ENCODE measurements at regions not wholly inside any gene's neighbourhood (a gene's known extent, or its start where the extent isn't known, plus 50 kb on each side); places are given as distances from the start of the nearest gene placed in this dataset.

- Histone ChIP-seq H3K4me3 (replicated peaks; ENCODE audit: low read depth, low read length) (no peak overlapping the region), H3K27me3 (replicated peaks; ENCODE audit: control insufficient read depth, insufficient read depth, low read length) (no peaks in the 10 kb centered on the region), H3K36me3 (ENCODE audit: control insufficient read depth, insufficient read depth, low read length) (no peaks in the 10 kb centered on the region)
- TF ChIP-seq CTCF (IDR thresholded peaks at IDR 0.05; ENCODE audit: insufficient read depth, low read length, poor library complexity, severe bottlenecking): no peak
- no peak for DNase-seq (ENCODE audit: extremely low read depth, insufficient read length)
Measured at GRCh38 chr2:163794635-163795034, 58.8 kb upstream of the FIGN start.

Data from GM06990 (cell line).